Epithelial cell of proximal tubule (primary cell): ENCODE measurements at regions not wholly inside any gene's neighbourhood (a gene's known extent, or its start where the extent isn't known, plus 50 kb on each side); places are given as distances from the start of the nearest gene placed in this dataset.
"Not testable (repeated sequence)": the region's sequence is repeated elsewhere in the genome, so short reads cannot be mapped to it uniquely, and the experiment has no call there.

ENCODE experiments used
- DNase-seq: peaks from one replicate; pipeline ENCODE4 v3.0.0-alpha.2; 2011; ENCODE audit warnings: low read depth
- H3K4me3 ChIP-seq: 2 replicates; pipeline ENCODE4 v1.5.1; 2011; ENCODE audit warnings: low read depth, mild to moderate bottlenecking, low read length
- TF ChIP-seq, protein P1 (sequence below): conservative IDR thresholded peaks from 2 replicates; pipeline ENCODE4 v1.5.1; 2012; ENCODE audit warnings: low read depth, mild to moderate bottlenecking, low read length

DNA sequence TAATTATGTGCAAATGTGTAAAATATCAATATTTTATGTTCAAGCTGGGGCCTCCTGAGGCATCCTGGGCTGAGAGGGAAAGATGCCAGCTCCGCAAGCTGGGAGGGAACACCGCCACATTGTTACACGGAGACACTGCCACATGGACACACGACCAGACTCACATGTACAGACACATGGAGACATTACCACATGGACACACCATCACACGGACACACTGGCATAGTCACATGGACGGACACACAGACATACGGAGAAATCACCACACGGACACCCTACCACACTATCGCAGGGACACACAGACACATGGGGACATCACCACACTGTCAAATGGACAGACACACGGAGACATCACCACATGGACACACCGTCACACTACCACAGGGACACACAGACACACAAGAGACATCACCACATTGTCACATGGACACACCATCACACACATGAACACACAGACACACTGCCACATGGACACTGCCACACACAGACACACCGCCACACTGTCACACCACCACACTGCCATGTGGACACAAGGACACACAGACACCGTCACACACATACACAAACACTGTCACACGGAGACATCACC lies 117.6 kb downstream of the CCDC74A start:
- H3K4me3 ChIP-seq = no peak overlapping the region
- no peak for DNase-seq
- TF ChIP-seq, protein P1, sequence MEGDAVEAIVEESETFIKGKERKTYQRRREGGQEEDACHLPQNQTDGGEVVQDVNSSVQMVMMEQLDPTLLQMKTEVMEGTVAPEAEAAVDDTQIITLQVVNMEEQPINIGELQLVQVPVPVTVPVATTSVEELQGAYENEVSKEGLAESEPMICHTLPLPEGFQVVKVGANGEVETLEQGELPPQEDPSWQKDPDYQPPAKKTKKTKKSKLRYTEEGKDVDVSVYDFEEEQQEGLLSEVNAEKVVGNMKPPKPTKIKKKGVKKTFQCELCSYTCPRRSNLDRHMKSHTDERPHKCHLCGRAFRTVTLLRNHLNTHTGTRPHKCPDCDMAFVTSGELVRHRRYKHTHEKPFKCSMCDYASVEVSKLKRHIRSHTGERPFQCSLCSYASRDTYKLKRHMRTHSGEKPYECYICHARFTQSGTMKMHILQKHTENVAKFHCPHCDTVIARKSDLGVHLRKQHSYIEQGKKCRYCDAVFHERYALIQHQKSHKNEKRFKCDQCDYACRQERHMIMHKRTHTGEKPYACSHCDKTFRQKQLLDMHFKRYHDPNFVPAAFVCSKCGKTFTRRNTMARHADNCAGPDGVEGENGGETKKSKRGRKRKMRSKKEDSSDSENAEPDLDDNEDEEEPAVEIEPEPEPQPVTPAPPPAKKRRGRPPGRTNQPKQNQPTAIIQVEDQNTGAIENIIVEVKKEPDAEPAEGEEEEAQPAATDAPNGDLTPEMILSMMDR = no peak

GRCh38 chr2:131646220-131646619 lies 118.5 kb downstream of the CCDC74A start:
- DNase-seq = not testable (repeated sequence)

DNA sequence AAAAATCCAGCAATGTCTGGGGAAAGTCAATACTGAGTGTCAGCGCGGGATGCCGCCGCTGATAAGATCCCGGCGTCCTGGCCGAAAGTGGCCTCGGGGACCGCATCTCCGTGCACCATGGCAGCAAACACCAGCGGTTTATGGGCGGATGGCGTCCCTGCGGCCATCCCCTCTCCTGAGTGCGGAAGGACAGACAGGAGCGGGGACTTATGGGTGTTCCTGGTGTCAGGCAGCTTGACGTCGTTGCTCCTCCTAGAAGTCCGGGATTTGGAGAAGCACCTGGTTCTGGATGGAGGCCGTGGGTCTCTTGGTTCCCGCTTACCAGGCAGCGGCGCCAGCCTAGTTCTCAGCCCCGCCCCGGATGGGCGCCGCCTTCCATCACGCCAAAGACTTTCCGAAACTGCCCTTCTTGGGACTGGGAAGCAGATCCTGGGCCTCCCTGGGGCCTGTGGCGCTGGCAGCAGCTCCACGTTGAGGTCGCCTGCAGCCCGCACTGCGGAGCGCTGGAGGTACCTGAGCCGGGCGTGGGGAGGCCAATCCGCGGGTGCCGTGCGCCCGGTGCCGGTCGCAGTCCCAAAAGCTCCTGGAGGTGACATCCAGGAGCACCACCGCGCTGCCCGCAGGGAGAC lies 119.1 kb downstream of the CCDC74A start:
- TF ChIP-seq, protein P1 = no peak
- DNase-seq = no peak
- peak overlapping the region; percentile 21 for H3K4me3 ChIP-seq

More at GRCh38 chr2:131646220-131646619, 118.5 kb downstream of the CCDC74A start:
- not testable (repeated sequence) for H3K4me3 ChIP-seq

DNA sequence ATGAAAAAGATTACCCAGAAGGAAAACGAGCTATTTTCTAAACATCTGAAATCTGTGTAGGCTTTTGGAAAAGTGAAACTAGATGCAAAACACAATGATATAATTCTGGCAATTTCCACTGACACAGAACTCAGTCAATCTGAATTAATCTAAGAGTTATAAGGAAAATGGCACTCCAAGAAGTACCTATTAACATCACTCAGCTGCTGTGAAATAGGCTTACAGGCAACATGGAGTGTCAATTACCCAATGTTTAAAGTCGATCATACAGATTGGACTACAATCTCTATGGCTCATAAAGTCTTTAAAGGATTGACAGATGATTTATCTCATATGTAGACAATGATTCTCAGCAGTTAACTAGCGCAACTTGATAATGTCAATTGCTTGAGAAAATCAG lies 120.9 kb downstream of the CCDC74A start:
- not testable (repeated sequence) for DNase-seq, H3K4me3 ChIP-seq

GRCh38 chr2:131652246-131652645 lies 124.6 kb downstream of the CCDC74A start:
- DNase-seq, H3K4me3 ChIP-seq: not testable (repeated sequence)

GRCh38 chr2:131654107-131654506 lies 126.4 kb downstream of the CCDC74A start:
- not testable (repeated sequence) for H3K4me3 ChIP-seq, DNase-seq

GRCh38 chr2:131656816-131657633 lies 129.3 kb downstream of the CCDC74A start:
- no peak for DNase-seq
- TF ChIP-seq, protein P1 = no peak
- no peak overlapping the region for H3K4me3 ChIP-seq

DNA sequence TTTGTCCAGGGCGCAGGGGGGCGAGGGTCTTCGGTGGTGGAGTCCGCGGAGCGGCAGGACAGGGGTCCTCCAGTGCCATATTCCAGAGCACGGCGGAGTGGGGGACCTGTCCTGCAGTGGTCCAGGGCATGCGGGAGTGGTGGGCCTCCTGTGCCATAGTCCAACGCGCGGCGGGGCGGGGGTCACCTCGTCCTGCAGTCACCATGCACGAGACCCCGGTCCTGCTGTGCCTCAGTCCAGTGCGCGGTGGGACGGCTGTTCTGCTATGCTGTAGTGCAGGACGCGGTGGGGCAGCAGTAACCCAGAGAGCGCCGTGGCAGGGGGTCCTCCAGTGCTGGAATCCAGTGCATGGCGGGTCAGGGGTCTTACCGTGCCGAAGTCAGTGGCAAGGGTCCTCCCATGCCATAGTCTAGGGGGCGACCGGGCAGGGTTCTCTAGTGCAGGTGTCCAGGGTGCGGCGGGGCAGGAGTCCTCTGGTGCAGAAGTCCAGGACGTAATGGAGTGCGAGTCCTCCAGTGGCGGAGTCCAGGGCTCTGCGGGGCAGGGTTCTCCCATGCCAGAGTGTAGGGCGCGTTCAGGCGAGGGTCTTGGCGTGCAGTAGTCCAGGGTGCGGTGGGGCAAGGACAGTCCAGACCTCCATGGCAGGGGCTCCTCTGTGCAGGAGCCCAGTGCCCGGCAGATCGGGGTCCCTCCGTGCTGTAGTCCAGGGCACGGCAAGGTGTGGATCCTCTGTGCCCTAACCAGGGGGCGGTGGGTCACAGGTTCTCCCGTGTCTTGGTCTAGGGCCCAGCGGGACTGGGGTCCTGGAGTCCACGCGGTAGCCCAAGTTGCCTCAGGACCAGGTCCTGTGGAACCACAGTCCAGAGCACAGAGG lies 130.4 kb downstream of the CCDC74A start:
- DNase-seq = no peak
- no peak overlapping the region for H3K4me3 ChIP-seq
- TF ChIP-seq, protein P1 = no peak
